ENCODE measurements at regions not wholly inside any gene's neighbourhood (a gene's known extent, or its start where the extent isn't known, plus 50 kb on each side); places are given as distances from the start of the nearest gene placed in this dataset.

DNA sequence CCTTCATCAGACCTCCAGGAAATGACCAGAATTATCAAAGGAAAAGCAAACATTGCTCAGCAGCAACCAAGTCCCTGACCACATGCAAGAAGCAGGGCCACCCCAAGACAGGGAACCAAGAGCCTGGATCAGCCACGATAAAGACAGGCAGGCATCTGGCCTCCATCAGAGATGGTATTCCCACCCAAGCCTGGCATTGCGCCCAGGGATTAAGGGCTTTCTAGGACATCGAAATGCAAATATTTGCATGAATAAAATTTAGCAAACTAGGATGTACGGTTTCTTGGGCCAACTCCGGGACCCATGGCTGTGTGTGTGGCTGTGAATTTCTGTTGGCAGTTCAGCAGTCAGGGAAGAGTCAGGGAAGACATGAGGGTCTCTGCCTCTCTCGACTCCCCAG is 241.4 kb upstream of the DYNLRB2 start:
- no peak for DNase-seq

DNA sequence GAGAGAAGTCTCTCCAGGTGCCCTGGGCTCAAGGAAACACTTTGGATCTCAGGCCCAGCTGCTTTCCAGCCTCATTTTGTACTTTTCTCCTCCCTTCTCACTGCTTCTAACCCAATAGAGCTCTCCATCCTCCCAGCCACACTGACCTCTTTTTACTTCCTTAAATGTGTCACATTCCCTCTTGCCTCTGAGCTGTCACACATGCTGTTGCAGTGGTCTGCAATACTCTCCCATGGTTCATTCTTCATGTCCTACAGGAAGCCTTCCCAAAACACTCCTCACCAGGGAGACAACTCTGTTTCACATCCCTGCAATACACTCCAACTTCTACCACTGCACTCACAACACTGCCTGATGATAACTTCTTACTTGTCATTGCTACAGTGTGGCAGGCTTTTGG is 242.1 kb upstream of the DYNLRB2 start:
- DNase-seq = no peak

DNA sequence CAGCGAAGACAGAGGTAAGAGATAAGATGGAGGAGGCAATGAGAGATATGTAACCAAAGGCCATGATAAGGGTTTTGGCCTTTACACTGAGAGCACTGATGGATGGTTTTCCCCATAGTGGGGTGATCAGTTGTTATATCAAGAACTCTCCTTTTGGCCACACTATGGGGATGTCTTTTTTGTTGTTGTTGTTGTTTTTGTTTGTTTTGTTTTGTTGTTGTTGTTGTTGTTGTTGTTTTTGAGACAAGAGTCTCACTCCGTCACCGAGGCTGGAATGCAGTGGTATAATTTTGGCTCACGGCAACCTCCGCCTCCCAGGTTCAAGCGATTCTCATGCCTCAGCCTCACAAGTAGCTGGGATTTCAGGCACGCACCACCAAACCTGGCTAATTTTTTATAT is 244.8 kb upstream of the DYNLRB2 start:
- DNase-seq = no peak

DNA sequence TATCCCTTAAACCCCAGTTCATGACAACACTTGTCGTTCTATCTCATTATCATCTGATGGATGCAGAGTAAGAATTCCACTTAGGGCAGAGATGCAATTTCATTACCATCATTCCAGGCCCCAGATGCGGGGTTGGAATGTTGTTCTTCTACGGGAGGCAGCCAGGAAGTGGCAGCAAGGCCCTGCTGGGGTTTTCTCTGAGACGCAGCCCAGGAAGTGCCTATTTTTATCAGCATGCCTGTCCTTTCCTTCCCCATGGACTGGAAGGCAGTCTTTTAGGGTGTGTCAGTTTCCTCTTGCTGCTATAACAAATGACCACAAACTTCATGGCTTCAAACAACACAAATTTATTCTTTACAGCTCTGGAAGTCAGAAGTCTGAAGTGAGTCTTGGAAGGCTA is 246.6 kb upstream of the DYNLRB2 start:
- no peak for DNase-seq

DNA sequence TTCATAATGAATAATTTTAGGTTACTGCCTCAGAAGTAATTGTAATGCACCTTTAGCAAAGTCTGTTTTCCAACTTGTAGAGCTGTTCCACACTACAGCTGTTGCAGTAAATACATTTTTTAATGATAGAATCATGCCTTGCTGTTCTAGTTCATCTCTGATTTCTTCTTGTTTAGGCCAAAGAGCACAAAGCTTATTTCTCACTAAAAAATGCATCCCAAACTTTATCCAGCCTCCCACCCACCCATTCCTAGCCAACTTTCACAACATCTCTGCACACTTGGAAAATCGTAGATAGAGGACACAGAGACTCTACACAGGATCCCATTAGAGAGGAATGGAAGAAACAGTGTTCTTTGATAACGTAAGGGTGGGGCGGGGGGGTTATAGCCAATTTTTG is 252.2 kb upstream of the DYNLRB2 start:
- DNase-seq = no peak

DNA sequence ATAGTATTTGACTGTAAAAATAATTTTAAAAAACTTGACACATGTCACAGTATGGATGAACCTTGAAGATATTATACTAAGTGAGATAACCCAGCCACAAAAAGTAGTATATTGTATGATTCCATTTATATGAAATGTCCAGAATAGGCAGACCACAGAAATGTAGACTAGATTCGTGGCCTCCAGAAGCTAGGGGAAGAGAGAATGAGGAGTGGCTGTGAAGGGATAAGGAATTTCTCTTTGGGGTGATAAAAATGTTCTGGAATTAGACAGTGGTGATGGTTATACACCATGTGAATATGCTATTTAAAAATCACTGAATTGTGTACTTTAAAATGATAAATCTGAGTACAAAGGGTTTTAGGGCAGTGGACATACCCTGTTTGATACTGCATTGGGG is 253.1 kb upstream of the DYNLRB2 start:
- DNase-seq = no peak

DNA sequence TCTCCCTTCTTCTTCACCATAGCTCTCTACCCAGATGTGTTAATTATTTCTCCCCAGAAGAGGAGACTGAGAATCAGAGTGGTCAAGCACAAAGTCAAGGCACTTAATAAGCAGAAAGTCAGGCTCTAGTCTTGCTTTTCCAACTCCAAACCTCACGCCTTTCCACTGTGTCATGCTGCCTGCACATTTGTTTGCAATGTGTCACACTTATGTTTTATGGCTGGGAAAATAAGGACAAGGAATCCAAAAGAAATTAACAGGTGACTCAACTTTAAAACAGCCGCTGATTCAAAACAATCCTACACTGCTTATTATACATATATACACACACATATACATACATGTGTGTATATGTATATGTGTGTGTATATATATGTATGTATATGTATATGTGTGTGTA is 255.7 kb upstream of the DYNLRB2 start:
- no peak for DNase-seq

DNA sequence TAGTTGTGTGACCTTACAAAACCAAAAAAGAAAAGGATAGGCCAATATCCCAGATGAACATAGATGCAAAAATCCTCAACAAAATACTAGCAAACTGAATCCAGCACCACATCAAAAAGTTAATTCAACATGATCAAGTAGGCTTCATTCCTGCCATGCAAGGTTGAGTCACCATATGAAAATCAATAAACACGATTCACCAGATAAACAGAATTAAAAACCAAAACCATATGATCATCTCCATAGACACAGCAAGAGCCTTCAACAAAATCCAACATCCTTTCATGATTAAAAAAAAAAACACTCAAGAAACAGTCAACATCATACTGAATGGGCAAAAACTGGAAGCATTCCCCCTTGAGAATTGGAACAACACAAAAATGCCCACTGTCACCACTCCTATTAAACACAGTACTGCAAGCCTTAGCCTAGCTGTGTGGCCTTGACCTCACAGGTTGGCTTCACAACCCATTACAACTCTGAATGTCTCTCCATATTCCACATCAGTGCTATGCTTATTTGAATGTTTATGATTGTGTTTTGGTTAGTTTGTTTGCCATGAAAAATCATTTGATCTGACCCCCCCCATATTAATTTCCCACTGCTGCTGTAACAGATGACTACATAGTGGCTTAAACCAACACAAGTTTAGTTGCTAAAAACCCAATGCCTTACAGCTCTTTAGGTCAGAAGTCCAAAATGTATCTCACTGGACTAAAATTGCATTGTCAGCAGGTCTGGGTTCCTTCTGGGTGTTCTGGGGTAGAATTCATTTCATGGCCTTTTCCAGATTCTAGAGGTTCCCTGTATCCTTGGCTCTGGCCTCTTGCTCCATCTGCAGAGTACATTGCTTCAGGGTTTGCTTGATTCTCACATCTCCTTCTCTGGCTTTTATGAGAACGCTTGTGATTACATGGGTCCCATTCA is 257.1 kb upstream of the DYNLRB2 start:
- no peak for DNase-seq

DNA sequence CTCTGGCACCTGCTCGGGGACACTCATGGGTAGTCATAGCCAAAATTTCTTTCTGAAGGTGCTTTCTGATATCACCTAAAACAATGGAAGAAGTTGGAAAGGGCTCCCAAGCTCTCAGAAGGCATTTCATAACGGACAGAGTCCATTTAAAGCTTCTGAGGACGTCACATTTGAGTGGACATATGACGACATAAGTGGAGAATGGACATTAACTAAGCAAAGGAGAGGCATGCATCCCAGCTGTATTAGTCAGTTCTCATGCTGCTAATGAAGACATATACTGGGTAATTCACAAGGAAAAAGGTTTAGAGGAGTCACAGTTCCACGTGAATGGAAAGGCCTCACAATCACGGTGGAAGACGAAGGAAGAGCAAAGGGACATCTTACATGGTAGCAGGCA is 260.2 kb upstream of the DYNLRB2 start:
- DNase-seq = no peak

DNA sequence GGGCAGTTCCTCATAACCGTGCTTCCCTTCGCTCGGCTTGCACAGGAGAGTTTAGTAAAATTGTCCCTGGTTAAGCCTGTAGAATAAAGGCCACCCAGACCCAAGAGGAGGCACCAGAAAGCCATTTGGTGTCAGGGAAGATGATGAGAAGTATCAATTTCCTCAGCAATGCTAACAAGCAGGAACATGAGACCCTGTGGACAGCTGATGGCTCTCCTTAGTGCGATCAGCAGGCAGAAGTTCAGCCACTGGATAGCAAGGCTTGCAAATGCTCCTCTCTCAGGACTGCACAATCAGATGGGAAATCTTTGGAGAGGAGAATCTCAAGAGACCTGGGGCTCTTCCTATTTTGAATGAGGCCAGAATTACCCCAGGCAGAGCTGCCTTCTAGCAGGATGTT is 261.1 kb upstream of the DYNLRB2 start:
- DNase-seq = no peak

DNA sequence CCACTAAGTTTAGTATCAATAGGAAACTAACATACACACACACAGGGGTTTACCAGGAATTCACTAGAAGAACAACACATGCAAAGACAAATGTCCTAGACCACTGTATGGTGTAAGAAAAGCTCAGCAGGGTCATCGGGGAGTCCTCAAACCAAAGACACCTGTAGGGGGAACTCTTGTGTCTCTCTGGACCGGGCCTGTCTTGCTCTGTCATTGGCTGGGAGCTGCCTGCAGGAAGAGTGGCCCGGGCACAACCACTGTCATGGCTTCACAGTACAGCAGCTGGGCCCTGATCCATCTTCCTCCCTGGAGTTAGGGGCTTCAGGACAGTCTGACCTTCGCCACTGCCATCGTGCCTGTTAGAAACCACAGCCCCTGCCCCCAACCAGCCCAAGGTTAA is 263.6 kb upstream of the DYNLRB2 start:
- no peak for DNase-seq

DNA sequence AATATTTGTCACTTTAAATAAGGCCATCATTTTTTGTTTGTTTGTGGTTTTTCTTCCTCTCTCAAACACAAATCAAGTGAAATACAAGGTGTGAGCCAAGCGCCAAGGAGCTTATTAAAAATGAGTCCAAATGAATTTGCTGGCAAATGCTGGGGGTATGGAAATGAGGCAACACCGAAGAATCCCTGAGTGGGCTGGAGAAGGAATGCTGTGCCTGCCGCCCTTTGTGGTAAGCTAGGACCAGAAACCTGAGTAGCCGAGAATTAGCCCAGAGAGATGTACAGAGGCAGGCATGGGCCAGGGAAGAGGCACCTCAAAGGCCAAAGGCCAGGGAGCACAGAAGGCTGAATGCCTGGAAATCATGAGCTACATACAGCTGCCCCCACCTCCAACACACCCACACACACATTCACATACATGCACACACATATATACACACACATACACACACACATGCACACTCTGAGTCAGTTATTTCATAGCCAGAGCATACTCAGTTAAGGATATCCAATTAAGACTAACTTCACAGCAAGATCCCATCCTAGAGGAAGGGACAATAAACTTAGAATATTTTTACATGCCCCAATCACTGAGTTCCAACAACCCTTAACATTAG is 266.1 kb upstream of the DYNLRB2 start:
- DNase-seq = no peak

DNA sequence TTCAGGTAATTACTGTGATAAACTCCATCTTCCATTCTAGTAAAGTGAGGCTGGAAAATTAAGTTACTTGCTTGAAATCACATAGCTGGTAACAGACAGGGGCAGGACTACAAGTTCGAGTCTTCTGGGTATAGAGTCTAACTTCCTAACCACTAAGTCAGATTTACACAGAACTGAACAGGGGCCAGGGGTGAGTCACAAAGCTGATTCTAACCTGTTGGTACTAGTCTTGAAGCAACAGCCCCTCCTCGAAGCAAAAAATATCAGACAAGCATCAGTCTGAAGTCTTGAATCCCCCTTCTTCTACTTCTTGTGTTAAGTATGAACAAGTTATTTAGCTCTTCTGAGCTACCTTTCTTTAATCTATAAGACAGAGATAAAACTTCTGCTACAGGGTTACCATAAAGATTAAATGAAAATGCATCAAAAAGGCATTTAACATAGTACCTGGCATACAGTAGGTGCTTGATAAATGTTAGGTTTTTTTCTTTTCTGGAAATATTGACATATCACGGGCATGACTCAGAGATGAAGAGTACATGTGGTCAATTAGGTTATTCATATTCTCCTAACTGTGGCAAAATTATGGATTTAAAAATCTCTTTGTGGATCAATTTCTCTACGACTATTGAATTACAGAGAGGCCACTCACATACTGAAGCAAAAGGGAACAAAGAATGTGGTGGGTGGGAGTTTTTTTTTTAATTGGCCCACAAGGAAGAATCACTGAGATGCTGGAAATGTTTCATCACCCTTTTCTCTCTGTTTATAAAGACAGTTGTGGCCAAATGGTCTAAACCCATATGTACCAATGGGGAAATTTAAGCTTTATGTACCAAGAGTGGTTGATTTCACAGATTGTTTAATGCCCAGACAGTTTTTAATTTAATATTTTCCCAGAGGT is 266.9 kb upstream of the DYNLRB2 start:
- DNase-seq = no peak

DNA sequence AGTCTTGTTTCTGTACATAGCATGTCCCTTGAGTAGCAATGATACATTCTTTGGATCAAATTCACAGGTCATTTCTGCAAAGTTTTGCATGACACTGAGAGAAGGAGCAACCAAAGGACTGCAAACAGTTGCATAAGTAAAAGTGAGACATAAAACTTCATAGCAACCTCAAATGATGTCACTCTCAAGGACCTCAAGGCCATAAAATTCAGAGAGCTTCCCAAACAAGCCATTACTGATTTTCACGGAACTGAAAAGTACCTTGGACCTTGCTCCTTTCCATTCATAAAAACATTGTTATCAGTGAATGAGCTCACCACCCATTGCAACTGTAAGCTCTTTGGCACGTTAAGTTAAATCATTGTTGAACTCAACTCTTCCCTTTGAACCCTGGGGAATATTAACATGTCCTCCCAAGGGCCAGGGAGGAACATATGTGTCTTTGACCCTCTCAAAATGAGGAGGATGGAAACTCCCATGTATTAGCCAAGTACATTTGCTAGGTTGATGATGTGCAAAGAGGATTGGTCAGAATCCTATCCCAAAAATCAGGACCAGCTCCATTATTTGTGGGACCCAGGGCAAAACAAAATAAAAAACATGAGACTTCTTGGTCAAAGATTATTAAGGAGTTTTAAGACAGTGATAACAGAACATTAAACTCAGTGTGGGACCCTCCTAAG is 275.0 kb upstream of the DYNLRB2 start:
- no peak for DNase-seq

DNA sequence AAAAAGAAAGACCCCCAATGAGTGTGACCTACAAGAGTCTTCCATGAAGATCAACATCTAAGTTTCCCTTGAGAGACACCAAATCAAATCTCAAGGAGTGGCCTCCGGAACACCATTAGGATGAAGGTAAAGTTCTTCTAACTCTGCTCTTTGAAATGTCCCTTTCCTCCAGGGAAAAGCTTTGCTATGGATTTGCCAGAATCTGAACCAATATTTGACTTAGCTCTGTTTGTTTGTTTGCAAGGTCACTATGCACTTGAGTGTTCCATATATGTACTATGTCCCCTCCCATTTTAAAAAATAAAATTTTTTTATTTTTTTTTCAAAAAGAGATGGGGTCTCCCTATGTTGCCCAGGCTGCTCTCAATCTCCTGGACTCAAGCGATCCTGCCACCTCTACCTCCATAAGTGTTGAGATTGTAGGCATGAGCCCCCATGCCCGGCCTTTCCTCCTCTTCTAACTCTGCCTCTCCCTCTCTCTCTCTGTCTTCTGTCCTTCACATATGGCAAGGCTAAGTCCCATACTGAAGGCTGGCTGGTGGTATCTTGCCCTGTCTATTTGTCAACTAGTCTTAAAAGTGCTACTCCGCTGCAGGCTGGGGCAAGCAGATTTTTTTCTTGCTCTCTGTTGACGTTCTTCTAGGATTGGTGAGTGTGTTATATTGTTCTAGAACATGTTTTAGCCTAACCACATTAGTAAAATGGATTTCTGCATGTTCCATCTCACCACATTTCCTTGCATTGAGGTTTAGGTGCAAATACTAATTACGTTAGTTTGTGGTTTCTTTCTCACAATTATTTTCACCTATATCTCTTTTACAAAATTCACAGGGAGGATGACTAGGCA is 276.7 kb upstream of the DYNLRB2 start:
- DNase-seq = no peak

DNA sequence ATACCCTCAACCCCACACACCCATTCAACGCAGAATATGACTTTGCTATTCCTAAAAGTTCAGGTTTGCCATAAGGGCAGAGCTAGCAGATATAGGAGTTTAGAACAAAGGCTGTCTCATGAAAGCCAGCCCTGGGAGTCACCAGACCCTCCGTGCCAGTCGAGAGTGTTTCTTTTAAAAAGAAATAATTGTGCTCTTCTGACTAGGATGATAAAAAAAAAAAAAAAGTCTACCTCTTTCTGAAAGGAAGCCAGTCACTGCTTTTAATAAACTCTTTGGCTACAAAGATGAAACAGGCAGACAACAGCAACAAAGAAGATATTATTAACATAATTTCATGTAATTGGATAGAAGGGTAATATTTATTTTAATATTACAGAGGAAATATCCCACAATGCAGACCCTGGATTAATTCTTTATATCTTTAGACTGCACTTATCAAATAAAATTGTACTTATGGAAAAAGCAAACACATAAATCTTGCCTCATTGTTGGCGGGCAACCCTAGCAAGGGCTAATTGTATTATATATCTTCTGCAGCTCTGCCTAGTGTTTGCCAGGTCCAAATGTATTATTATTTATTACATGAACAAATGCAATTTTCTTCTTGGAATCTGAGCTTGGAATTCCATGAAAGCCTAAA is 277.5 kb upstream of the DYNLRB2 start:
- DNase-seq = no peak

DNA sequence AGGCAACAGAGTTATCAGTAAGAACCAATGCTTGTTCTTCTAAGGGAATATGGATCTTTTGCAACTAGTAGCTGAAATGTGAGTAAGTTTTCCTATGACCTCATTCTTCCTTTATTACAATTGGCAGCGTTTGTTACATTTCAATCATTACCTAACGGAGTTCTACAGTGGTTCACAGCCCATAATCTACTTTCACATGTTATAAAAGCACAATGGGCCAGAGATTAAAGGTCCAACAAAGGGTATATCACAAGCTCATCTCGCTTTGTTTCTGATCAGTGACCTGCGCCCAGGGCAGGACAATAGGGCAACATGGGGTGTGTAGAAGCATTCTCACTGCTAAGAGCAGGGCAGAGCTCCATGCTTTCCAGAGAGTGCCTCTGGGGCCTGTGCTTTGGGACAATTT is 279.9 kb upstream of the DYNLRB2 start:
- no peak for DNase-seq

DNA sequence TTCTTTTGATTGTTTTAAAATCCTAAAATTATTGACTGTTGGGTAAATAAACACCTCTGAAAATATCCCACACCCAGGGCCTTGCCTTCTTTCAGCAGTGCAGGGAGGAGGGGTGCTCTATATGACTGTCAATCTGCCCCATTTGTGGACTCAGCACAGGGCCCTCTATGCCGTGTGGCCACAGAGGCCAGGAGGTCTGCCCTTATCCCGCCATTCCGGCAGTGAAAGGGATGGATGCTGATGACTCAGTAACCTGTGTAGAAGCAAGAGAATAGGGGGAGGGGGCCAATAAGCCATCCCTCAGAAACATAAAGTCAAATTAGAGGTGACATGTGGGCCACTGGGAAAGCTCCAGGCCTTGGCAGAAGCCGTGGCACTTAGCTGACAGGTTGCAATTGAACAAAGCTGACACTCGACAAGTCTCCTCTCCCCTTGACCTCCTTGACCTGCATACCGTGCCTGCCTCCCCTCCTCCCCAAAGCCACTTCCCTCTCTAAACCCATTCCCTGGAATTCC is 281.4 kb upstream of the DYNLRB2 start:
- DNase-seq = no peak

DNA sequence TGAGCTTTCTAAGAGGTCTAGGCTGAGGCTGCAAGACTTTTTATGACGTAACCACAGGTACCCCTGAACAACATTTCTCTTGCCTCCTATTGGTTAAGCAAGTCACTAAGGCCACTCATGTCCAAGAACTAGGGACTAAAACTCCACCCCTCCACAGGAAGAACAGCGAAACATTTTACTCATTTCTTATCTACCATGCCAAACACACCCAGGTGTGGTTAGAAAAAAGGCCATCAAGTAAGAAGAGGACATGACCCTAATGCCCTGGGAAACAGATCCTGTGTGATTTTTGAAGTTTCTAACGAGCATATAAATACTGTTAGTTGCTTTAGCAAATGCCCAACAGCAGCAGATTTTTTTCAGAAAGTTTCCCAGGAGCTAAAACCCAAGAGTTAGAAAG is 282.4 kb upstream of the DYNLRB2 start:
- DNase-seq = no peak

DNA sequence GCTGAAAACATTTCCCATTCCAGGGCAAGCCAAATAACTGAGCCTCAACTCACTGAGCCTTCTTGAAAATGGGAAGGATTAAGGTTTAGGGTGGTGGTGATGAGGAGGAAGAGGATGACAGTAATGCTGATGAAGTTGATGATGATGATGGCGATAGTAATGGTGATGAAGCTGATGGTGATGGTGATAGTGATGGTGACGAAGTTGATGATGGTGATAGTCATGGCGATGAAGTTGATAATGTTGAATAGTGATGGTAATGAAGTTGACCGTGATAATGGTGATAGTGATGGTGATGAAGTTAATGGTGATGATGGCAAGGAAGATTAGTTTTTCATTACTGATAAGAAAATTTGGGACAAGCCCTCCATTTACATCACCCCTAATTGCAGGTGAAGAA is 285.8 kb upstream of the DYNLRB2 start:
- no peak for DNase-seq

DNA sequence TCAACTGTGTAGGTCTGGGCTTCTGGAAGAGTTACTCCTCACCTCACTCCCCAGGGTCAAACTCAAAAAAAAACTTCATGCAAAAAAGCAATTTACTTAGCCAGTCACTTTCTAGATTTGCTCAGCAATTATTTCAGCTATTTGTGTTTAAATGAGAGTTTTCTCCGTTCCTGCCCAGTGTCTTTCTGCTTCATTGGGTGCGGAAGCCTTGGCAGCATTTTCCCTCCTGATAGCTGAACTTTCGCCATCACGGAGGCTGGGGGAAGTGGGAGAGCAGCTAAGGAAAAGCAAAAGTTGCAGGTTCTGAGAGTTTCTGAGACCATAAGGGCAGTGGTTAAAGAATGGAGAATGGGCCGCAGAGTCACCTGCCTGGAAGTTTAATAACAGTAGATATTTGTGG is 287.1 kb upstream of the DYNLRB2 start:
- no peak for DNase-seq

Data from activated CD4-positive, alpha-beta T cell treated with anti-CD3 and anti-CD28 coated beads, Interleukin-2, amount 50 U/mL, for 4 hours (primary cell).